HAP-1 (cell line): ENCODE measurements at regions not wholly inside any gene's neighbourhood (a gene's known extent, or its start where the extent isn't known, plus 50 kb on each side); places are given as distances from the start of the nearest gene placed in this dataset.

Source experiments
- DNase-seq, 2 experiments: peaks; one replicate each; pipeline ENCODE4 v3.0.0-alpha.2; 2016 to 2020; ENCODE audit warnings: low spot score in 2 of 2
- H3K27me3 ChIP-seq: fragments of 250-450 bp; sonication (Bioruptor Pico); 2 replicates; pipeline ENCODE4 v1.5.1; 2020; ENCODE audit warnings: low read depth, mild to moderate bottlenecking, moderate library complexity
- H3K36me3 ChIP-seq: fragments of 250-450 bp; sonication (Bioruptor Pico); replicated peaks from 2 replicates; pipeline ENCODE4 v1.5.1; 2020; ENCODE audit warnings: mild to moderate bottlenecking
- H3K4me1 ChIP-seq: fragments of 250-450 bp; sonication (Bioruptor Pico); 2 replicates; pipeline ENCODE4 v1.5.1; 2020; ENCODE audit warnings: mild to moderate bottlenecking
- H3K4me3 ChIP-seq: fragments of 250-450 bp; sonication (Bioruptor Pico); 2 replicates; pipeline ENCODE4 v1.5.1; 2020; ENCODE audit warnings: mild to moderate bottlenecking, moderate library complexity
- H3K9me3 ChIP-seq: fragments of 250-450 bp; sonication (Bioruptor Pico); 2 replicates; pipeline ENCODE4 v1.5.1; 2020; ENCODE audit warnings: mild to moderate bottlenecking, moderate library complexity
- in situ Hi-C: fragments of 300-500 bp; cut with MboI; formaldehyde crosslinking; loops from 3 replicates; pipeline ENCODE4 v1.14.3; 2020; ENCODE audit warnings: low sequenced_read_pairs, inconsistent platforms, mixed read lengths

- in situ Hi-C loops, result no loop called here
- Histone ChIP-seq H3K9me3 (no peaks in the 10 kb centered on the region), H3K4me3 (no peak overlapping the region), H3K36me3 (no peaks in the 10 kb centered on the region), H3K27me3 (no peaks in the 10 kb centered on the region), H3K4me1 (no peaks in the 10 kb centered on the region)
- DNase-seq, result no peak
These were observed 637.9 kb downstream of the MED13L start for GRCh38 chr12:115639648-115640012.

GRCh38 chr12:115638733-115639647 is 638.5 kb downstream of the MED13L start:
- H3K36me3 ChIP-seq, result no peaks in the 10 kb centered on the region
- H3K4me3 ChIP-seq, result no peak overlapping the region
- H3K9me3 ChIP-seq, result no peaks in the 10 kb centered on the region
- H3K4me1 ChIP-seq, result no peaks in the 10 kb centered on the region
- no peaks in the 10 kb centered on the region for H3K27me3 ChIP-seq
- no peak for DNase-seq
- in situ Hi-C loops, result no loop called here

- in situ Hi-C loops, result no loop called here
- no peaks in the 10 kb centered on the region for H3K27me3 ChIP-seq
- no peaks in the 10 kb centered on the region for H3K4me1 ChIP-seq
- no peaks in the 10 kb centered on the region for H3K36me3 ChIP-seq
- no peak for DNase-seq
- no peaks in the 10 kb centered on the region for H3K9me3 ChIP-seq
- no peak overlapping the region for H3K4me3 ChIP-seq
These were observed 640.9 kb downstream of the MED13L start for GRCh38 chr12:115636546-115636945.

GRCh38 chr12:115632308-115632707 is 645.2 kb downstream of the MED13L start:
- in situ Hi-C loops, result no loop called here
- H3K4me1 ChIP-seq, result no peaks in the 10 kb centered on the region
- no peaks in the 10 kb centered on the region for H3K27me3 ChIP-seq
- no peaks in the 10 kb centered on the region for H3K36me3 ChIP-seq
- no peak overlapping the region for H3K4me3 ChIP-seq
- no peak for DNase-seq
- H3K9me3 ChIP-seq, result no peaks in the 10 kb centered on the region

- in situ Hi-C loops, result no loop called here
- no peak overlapping the region for H3K4me3 ChIP-seq
These were observed 647.4 kb downstream of the MED13L start for GRCh38 chr12:115630136-115630535.

GRCh38 chr12:115626210-115626609 is 651.3 kb downstream of the MED13L start:
- in situ Hi-C loops, result no loop called here
- DNase-seq, result no peak
- H3K4me3 ChIP-seq, result no peak overlapping the region
- H3K4me1 ChIP-seq, result no peaks in the 10 kb centered on the region
- H3K27me3 ChIP-seq, result no peaks in the 10 kb centered on the region
- no peaks in the 10 kb centered on the region for H3K9me3 ChIP-seq
- H3K36me3 ChIP-seq, result no peaks in the 10 kb centered on the region

More at GRCh38 chr12:115630136-115630535, 647.4 kb downstream of the MED13L start:
- DNase-seq, result no peak
- H3K27me3 ChIP-seq, result no peaks in the 10 kb centered on the region
- no peaks in the 10 kb centered on the region for H3K9me3 ChIP-seq
- no peaks in the 10 kb centered on the region for H3K36me3 ChIP-seq
- H3K4me1 ChIP-seq, result no peaks in the 10 kb centered on the region

GRCh38 chr12:115623764-115624334 is 653.6 kb downstream of the MED13L start:
- in situ Hi-C loops, result no loop called here
- H3K4me3 ChIP-seq, result no peak overlapping the region
- no peaks in the 10 kb centered on the region for H3K9me3 ChIP-seq
- no peaks in the 10 kb centered on the region for H3K4me1 ChIP-seq
- H3K36me3 ChIP-seq, result no peaks in the 10 kb centered on the region
- no peak for DNase-seq
- H3K27me3 ChIP-seq, result no peaks in the 10 kb centered on the region

- Histone ChIP-seq H3K4me3 (no peak overlapping the region), H3K4me1 (no peaks in the 10 kb centered on the region), H3K9me3 (no peaks in the 10 kb centered on the region), H3K27me3 (no peaks in the 10 kb centered on the region), H3K36me3 (no peaks in the 10 kb centered on the region)
- no peak for DNase-seq
- in situ Hi-C loops, result no loop called here
These were observed 654.2 kb downstream of the MED13L start for GRCh38 chr12:115623275-115623674.

GRCh38 chr12:115620816-115621215 is 656.7 kb downstream of the MED13L start:
- DNase-seq, result no peak
- H3K36me3 ChIP-seq, result no peaks in the 10 kb centered on the region

GRCh38 chr12:115619889-115620288 is 657.6 kb downstream of the MED13L start:
- in situ Hi-C loops, result no loop called here
- no peaks in the 10 kb centered on the region for H3K27me3 ChIP-seq
- H3K4me3 ChIP-seq, result no peak overlapping the region
- no peaks in the 10 kb centered on the region for H3K36me3 ChIP-seq
- no peak for DNase-seq
- no peaks in the 10 kb centered on the region for H3K9me3 ChIP-seq
- H3K4me1 ChIP-seq, result no peaks in the 10 kb centered on the region

More at GRCh38 chr12:115620816-115621215, 656.7 kb downstream of the MED13L start:
- H3K4me1 ChIP-seq, result no peaks in the 10 kb centered on the region
- no peaks in the 10 kb centered on the region for H3K27me3 ChIP-seq
- in situ Hi-C loops, result no loop called here
- no peaks in the 10 kb centered on the region for H3K9me3 ChIP-seq
- H3K4me3 ChIP-seq, result no peak overlapping the region

- Histone ChIP-seq H3K36me3 (no peaks in the 10 kb centered on the region), H3K4me3 (no peak overlapping the region), H3K4me1 (no peaks in the 10 kb centered on the region), H3K9me3 (no peaks in the 10 kb centered on the region), H3K27me3 (no peaks in the 10 kb centered on the region)
- in situ Hi-C loops, result no loop called here
- no peak for DNase-seq
These were observed 658.4 kb downstream of the MED13L start for GRCh38 chr12:115619061-115619460.

- in situ Hi-C loops, result no loop called here
- no peak for DNase-seq
- H3K27me3 ChIP-seq, result no peaks in the 10 kb centered on the region
- H3K4me3 ChIP-seq, result no peak overlapping the region
- H3K36me3 ChIP-seq, result no peaks in the 10 kb centered on the region
- H3K4me1 ChIP-seq, result no peaks in the 10 kb centered on the region
- no peaks in the 10 kb centered on the region for H3K9me3 ChIP-seq
These were observed 659.4 kb downstream of the MED13L start for GRCh38 chr12:115618105-115618504.

GRCh38 chr12:115617391-115617790 is 660.1 kb downstream of the MED13L start:
- no peak for DNase-seq
- in situ Hi-C loops, result no loop called here
- Histone ChIP-seq H3K4me3 (no peak overlapping the region), H3K9me3 (no peaks in the 10 kb centered on the region), H3K4me1 (no peaks in the 10 kb centered on the region), H3K27me3 (no peaks in the 10 kb centered on the region), H3K36me3 (no peaks in the 10 kb centered on the region)

- Histone ChIP-seq H3K4me3 (no peak overlapping the region), H3K36me3 (no peaks in the 10 kb centered on the region), H3K4me1 (no peaks in the 10 kb centered on the region), H3K9me3 (no peaks in the 10 kb centered on the region), H3K27me3 (no peaks in the 10 kb centered on the region)
- DNase-seq, result no peak
- in situ Hi-C loops, result no loop called here
These were observed 666.0 kb downstream of the MED13L start for GRCh38 chr12:115611477-115611876.
